Panc1 (cell line): ENCODE measurements at regions not wholly inside any gene's neighbourhood (a gene's known extent, or its start where the extent isn't known, plus 50 kb on each side); places are given as distances from the start of the nearest gene placed in this dataset.

ENCODE experiments used
- POLR2AphosphoS5 ChIP-seq: IDR thresholded peaks from 2 replicates; pipeline ENCODE4 v1.6.1; 2012; ENCODE audit warnings: mild to moderate bottlenecking, low read depth, low read length, moderate library complexity
- TF ChIP-seq, protein P1 (sequence below): fragments of 450-650 bp; IDR thresholded peaks from 2 replicates; pipeline ENCODE4 v1.5.1; 2017; ENCODE audit warnings: mild to moderate bottlenecking

DNA sequence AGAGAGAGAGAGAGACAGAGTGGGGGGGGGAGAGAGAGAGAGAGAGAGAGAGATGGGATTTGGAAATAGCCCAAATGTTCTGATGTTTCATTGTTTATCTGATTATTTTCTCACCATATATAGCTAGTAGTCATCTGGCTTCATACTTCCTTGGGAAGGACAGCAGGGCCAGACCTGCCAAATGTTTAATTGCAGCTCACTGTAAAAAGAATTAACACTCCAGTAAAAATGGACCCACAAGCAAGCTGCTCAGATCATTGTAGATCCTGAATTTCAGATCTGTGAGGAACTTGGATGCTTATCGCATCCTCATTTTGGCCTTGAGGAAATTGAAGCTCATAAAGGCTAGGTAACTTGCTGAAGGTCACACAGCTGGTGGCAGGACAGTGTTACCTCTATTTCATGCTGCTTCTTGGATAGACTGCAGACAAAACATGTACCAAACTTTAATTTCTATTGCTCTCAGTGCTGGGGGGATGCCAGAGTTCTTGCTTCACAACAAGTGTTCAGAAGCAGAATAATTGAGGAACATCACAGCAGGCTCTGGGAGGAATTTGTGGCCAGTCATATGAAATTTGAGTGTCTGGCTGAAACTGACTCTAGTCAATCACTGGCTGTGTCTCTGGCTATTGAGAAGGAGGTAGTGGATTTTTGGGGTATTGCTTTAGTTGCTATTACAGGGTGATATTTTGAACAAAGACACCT is 223.5 kb downstream of the PIK3C3 start:
- TF ChIP-seq, protein P1, sequence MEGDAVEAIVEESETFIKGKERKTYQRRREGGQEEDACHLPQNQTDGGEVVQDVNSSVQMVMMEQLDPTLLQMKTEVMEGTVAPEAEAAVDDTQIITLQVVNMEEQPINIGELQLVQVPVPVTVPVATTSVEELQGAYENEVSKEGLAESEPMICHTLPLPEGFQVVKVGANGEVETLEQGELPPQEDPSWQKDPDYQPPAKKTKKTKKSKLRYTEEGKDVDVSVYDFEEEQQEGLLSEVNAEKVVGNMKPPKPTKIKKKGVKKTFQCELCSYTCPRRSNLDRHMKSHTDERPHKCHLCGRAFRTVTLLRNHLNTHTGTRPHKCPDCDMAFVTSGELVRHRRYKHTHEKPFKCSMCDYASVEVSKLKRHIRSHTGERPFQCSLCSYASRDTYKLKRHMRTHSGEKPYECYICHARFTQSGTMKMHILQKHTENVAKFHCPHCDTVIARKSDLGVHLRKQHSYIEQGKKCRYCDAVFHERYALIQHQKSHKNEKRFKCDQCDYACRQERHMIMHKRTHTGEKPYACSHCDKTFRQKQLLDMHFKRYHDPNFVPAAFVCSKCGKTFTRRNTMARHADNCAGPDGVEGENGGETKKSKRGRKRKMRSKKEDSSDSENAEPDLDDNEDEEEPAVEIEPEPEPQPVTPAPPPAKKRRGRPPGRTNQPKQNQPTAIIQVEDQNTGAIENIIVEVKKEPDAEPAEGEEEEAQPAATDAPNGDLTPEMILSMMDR = no peak
- no peak for TF ChIP-seq POLR2AphosphoS5
